Dendritic cell treated with granulocyte-macrophage colony-stimulating factor and Interleukin-4, amounts not matched to agents 40 ng/mL and 50 ng/mL, for 4 days (primary cell): ENCODE measurements at regions not wholly inside any gene's neighbourhood (a gene's known extent, or its start where the extent isn't known, plus 50 kb on each side); places are given as distances from the start of the nearest gene placed in this dataset.

Experiments used
- H3K27ac Mint-ChIP-seq: one replicate; pipeline ENCODE4 v1.8.0; 2022; ENCODE audit warnings: mild to moderate bottlenecking, mixed read lengths
- H3K27me3 Mint-ChIP-seq: one replicate; pipeline ENCODE4 v1.8.0; 2022; ENCODE audit warnings: mild to moderate bottlenecking, mixed read lengths
- H3K36me3 Mint-ChIP-seq: one replicate; pipeline ENCODE4 v1.8.0; 2022; ENCODE audit warnings: low read depth, mixed read lengths
- H3K4me1 Mint-ChIP-seq: one replicate; pipeline ENCODE4 v1.8.0; 2022; ENCODE audit warnings: low read depth, mixed read lengths
- H3K4me3 Mint-ChIP-seq: one replicate; pipeline ENCODE4 v1.8.0; 2022; ENCODE audit warnings: mild to moderate bottlenecking, moderate library complexity, mixed read lengths
- H3K9me3 Mint-ChIP-seq: one replicate; pipeline ENCODE4 v1.8.0; 2022; ENCODE audit warnings: mixed read lengths
- intact Hi-C: fragments of 100-400 bp; cut with micrococcal nuclease; formaldehyde crosslinking; loops from one replicate; pipeline ENCODE4 v1.15.0; 2022

DNA sequence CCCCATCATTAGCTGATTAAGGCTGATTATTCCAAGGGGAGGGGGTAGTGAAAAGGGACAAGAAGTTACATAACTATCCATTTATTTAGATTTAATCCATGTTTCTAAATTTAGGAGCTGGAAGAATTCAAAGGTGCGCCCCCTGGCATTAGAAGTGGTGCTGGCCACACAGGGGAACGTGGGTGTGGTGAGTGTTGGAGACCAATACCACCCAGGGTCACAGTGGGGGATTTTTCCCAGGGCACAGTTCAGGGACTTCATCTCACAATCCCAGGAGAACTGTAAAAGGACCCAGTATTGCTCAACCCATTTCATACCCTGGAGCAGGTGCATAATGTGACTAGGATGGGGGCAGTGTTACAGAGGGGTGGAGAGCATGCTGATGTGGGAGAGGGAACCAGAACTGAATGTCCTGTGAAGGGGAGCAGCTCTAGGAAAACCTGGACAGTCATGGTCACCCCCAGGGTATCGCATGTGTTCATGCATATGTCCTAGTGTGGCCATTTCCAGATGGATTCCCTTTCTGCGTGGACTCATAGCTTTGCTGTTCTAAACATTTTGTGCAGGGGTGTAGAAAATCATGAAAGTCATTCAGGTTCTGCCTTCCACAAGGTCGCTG, 110.3 kb downstream of the LSM3 start:
- Mint-ChIP-seq H3K4me3 (no peak overlapping the region), H3K27me3 (peaks cover 12% of the 10 kb centered on the region), H3K27ac (no peak overlapping the region), H3K9me3 (no peaks in the 10 kb centered on the region), H3K4me1 (peaks cover 15% of the 10 kb centered on the region), H3K36me3 (no peaks in the 10 kb centered on the region)
- intact Hi-C loops, result no loop called here

DNA sequence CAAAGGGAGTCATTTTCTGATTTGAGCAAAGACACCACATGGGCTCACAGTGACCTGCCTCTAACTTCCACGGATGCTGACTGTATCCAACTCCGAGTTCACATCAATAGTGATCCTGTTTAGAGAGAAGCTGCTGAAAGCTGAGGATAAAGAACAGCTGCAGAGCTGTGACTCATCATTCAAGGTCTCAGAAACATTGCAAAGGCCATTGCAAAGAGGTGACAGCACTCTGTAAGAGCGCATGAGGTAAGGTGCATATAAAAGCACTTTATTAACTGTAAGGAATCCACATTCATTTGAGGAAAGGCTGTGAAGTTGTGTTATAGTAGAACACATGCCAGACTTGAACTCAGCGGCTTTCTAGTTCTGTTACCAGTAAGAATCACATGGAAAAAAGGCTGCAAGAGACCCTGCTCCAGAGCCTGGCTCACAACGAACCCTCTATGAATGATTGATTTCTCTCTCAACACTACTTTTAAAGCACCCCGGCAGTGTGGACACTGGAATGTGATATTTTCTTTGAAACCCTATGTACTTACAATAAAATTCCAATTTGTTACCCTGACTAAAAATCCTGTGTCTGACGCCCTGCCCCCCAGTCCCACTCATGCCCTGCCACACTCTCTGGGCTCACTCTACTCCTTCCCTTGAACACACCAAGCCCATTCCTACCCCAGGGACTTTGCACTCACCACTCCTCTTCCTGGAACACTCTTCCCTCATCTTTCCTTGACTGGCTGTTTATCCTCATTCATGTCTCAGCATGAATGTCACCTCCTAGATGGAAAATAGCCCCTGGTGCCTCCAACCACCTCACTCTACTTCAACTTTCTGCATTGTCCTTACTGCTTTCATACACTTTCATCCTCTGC, 111.2 kb downstream of the LSM3 start:
- H3K4me3 Mint-ChIP-seq, result no peak overlapping the region
- no peaks in the 10 kb centered on the region for H3K9me3 Mint-ChIP-seq
- H3K27me3 Mint-ChIP-seq, result peaks cover 16% of the 10 kb centered on the region
- no peaks in the 10 kb centered on the region for H3K36me3 Mint-ChIP-seq
- H3K27ac Mint-ChIP-seq, result no peak overlapping the region
- intact Hi-C loops, result no loop called here
- peaks cover 14% of the 10 kb centered on the region for H3K4me1 Mint-ChIP-seq

DNA sequence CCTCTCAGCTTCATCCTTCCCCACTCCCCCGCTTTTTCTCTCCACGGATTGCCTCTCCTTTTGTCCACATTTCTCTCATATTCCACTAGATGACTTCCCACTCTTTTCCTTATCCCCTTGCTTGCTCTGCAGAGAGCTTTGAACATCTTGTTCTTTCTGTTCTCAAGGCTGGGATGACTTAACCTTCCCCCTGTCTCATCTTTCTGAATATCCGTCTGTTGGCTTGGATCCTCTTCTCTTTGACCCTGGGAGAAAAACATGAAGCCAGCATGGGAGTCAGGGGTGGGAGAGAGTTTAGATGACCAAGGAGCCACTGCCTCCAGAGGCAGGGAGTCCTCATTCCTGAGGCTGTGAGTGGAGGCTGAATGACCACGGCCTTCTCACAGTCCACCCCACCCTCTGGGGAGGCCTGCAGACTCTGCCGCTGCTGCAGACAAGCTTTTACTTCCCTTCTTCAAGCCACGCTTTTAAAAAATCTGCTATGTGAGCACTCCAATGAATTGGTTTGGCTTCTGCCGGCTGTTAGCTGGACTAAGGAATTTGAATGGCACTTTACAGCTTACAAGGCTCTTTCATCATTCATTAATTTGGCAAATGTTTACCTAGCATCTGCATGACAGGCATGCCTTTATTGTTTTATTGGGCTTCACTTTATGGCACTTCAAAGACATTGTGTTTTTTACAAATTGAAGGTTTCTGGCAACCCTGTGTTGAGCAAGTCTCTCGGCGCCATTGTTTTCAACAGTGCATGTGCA, 111.6 kb upstream of the SLC6A6 start:
- no peak overlapping the region for H3K27ac Mint-ChIP-seq

DNA sequence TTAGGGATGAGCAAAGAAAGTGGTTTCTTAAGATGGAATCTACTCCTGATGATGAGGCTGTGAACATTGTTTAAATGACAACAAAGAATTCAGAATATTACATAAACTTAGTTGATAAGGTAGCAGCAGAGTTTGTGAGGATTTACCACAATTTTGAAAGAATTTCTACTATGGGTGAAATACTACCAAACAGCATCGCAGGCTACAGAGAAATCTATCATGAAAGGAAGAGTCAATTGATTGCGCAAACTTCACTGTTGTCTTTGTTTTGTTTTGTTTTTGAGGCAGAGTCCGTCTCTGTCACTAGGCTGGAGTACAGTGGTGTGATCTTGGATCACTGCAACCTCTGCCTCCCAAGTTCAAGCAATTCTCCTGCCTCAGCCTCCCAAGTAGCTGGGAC, 107.4 kb upstream of the SLC6A6 start:
- H3K9me3 Mint-ChIP-seq, result no peaks in the 10 kb centered on the region
- H3K27me3 Mint-ChIP-seq, result peaks cover 25% of the 10 kb centered on the region
- no peak overlapping the region for H3K27ac Mint-ChIP-seq
- intact Hi-C loops, result no loop called here
- no peaks in the 10 kb centered on the region for H3K4me1 Mint-ChIP-seq
- no peak overlapping the region for H3K4me3 Mint-ChIP-seq
- H3K36me3 Mint-ChIP-seq, result no peaks in the 10 kb centered on the region

More for the DNA sequence above, 111.6 kb upstream of the SLC6A6 start:
- H3K4me3 Mint-ChIP-seq, result no peak overlapping the region
- no peaks in the 10 kb centered on the region for H3K36me3 Mint-ChIP-seq
- H3K27me3 Mint-ChIP-seq, result peaks cover 14% of the 10 kb centered on the region
- intact Hi-C loops, result no loop called here
- peaks cover 5% of the 10 kb centered on the region for H3K4me1 Mint-ChIP-seq
- no peaks in the 10 kb centered on the region for H3K9me3 Mint-ChIP-seq

DNA sequence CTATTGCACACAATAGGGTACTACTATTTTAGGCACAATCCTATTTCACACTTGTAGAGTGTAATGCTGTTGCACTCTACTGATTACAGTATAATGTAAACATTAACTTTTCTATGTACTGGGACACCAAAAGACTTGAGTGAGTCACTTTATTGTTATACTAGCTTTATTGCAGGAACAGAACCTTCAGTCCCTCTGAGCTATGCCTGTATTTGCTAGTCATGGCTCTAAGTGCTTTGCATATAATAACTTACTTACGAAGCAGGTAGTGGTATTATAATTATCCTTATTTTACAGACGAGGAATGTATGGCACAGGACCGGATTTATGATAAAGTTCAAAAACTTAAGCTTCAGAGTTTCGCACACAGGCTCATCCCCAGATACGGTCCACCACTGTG, 106.6 kb upstream of the SLC6A6 start:
- H3K4me1 Mint-ChIP-seq, result no peaks in the 10 kb centered on the region
- H3K27me3 Mint-ChIP-seq, result peaks cover 18% of the 10 kb centered on the region
- intact Hi-C loops, result no loop called here
- H3K27ac Mint-ChIP-seq, result no peak overlapping the region
- H3K4me3 Mint-ChIP-seq, result no peak overlapping the region
- H3K9me3 Mint-ChIP-seq, result no peaks in the 10 kb centered on the region
- H3K36me3 Mint-ChIP-seq, result no peaks in the 10 kb centered on the region

DNA sequence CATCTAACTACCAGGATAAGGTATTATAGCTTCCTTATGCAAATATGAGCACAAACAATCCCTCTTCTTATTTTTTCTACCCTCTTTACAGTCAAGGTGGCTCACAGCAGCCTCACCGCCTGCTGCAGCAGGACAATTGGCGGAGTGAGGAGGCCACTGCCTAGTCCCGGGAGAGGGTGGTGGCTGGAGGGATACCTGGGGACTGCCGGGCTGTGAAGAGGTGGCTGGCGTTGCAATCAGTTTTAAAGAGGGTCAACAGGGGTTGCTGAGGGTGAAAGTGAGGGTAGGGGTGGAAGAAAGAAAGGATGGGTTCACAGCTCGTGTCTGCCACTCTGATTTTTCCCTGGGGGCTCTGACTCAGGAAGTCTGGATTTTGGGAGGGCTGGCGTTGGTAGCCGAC, 105.1 kb upstream of the SLC6A6 start:
- Mint-ChIP-seq H3K9me3 (no peaks in the 10 kb centered on the region), H3K4me1 (no peaks in the 10 kb centered on the region), H3K27ac (no peak overlapping the region), H3K27me3 (peaks cover 18% of the 10 kb centered on the region), H3K36me3 (no peaks in the 10 kb centered on the region), H3K4me3 (no peak overlapping the region)
- intact Hi-C loops, result no loop called here

DNA sequence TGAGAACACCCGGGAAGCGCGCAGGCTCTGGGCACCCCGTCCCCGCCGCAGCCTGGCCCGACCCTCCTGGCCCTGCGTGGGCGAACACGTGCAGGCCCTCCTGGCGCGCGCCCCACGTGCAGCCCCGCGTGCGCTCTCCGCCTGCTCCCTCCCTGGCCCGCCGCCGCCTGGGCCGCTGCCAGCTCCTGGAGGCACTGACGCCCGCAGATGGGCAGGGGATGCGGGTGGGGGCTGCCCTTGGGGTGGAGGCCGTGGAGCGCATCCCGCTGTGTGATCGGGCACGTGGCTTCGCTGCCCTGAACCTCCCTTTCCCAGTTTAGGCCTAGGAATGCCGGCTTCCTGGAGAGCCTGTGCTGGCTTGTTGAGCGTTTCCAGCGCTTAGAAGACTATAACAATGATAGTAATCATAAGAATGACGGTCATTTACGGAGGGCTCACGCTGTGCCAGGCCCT, 104.6 kb upstream of the SLC6A6 start:
- H3K4me3 Mint-ChIP-seq, result no peak overlapping the region
- H3K27me3 Mint-ChIP-seq, result peaks cover 20% of the 10 kb centered on the region
- H3K27ac Mint-ChIP-seq, result no peak overlapping the region
- intact Hi-C loops, result no loop called here
- H3K9me3 Mint-ChIP-seq, result no peaks in the 10 kb centered on the region
- no peaks in the 10 kb centered on the region for H3K36me3 Mint-ChIP-seq
- H3K4me1 Mint-ChIP-seq, result no peaks in the 10 kb centered on the region

DNA sequence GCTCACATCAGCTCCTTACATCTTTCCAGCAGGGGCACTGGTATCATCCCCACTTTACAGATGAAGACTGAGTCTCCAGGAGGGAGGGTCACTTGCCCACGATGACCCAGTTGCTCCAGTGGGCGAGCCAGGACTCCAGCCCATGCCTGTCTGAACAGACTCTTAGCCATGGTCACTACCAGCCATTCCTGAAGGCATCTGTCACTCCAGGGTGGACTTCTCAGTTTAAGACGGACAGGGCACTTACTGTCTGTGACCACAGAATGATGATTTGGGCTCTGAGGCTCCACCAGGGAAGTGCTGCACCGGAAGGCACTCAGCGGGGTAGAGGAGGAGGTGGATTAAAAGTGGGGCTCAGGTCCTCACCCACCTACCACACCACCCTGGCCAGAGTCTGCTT, 104.0 kb upstream of the SLC6A6 start:
- no peak overlapping the region for H3K4me3 Mint-ChIP-seq
- no peaks in the 10 kb centered on the region for H3K9me3 Mint-ChIP-seq
- peaks cover 26% of the 10 kb centered on the region for H3K27me3 Mint-ChIP-seq
- H3K4me1 Mint-ChIP-seq, result peaks cover 6% of the 10 kb centered on the region
- intact Hi-C loops, result no loop called here
- no peak overlapping the region for H3K27ac Mint-ChIP-seq
- no peaks in the 10 kb centered on the region for H3K36me3 Mint-ChIP-seq

DNA sequence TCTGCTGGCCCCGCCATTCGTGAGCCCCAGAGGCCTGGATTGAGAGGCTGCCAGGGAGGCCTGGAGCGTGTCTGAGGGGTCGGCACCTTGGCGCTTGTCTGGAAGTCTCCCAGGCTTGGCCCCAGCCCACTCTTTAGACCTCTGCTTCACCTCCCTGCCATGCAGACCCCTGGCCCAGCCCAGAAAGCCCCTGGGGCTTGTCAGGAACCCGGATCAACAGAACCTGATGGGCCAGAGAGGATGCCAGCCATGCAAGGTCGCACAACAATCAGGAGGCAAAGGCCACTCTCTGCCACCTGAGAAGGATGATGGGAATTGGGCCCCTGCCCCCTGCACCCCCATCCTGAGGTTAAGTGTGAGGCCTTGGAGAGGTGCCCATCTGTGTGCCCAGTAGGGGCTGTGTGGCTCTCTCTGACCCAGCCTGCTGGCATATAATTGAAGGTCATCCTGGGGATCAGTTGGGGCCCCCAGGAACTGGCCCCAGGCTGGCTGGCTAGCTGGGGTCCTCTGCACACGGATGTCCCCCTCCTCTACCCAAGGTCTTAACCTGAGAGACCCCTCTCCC, 103.3 kb upstream of the SLC6A6 start:
- Mint-ChIP-seq H3K4me3 (no peak overlapping the region), H3K9me3 (no peaks in the 10 kb centered on the region), H3K27ac (no peak overlapping the region), H3K27me3 (peaks cover 28% of the 10 kb centered on the region), H3K36me3 (no peaks in the 10 kb centered on the region), H3K4me1 (peaks cover 9% of the 10 kb centered on the region)
- intact Hi-C loops, result no loop called here

DNA sequence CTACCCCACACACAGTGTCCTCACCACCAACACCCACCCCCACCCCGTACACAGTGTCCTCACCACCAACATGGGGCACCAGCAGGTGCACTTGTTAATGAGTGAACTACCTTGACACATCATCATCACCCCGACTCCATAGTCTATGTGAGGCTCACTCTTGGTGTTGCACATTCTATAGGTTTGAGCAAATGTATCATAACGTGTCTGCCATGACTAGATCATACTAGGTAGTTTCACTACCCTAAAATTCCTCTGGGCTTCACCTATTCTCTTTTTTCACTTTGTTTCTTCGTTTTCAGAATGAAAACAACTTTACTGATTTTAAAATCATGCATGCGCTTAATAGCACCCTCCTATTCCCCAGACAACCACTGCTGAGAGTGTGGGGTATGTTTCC, 102.6 kb upstream of the SLC6A6 start:
- Mint-ChIP-seq H3K27me3 (peaks cover 24% of the 10 kb centered on the region), H3K4me3 (no peak overlapping the region), H3K4me1 (peaks cover 9% of the 10 kb centered on the region), H3K36me3 (no peaks in the 10 kb centered on the region), H3K9me3 (no peaks in the 10 kb centered on the region), H3K27ac (no peak overlapping the region)
- intact Hi-C loops, result no loop called here

DNA sequence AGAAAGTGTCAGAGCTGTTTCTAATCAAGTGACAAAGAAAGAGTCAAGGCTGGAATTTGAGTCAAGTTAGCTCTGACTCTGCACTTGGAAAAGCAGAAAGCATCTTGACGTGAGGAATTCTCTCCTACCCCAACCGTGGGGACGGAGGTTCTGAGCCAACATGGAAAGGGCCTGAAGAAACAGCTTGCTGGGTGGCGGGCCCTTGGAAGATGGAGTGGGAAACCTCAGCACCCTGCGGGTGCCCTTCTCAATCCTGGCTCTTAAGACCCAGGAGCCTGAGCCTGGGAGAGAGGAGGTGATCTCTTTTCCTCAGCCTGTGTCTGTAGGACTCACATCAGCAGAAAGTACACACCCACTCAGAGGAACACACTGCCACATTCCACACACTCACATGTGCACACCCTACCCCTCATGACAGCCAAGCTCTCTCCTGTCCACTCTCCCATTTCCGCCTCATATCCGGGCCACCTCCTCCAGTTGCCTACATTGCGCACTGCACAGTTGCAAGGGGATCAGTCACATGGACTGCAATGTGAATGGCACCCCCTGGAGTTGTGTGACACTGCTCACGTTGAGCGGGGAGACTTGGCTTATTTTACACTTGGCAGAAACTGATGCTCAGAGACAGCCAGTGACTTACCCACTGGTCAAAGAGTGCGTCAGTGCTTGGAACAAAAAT, 101.5 kb upstream of the SLC6A6 start:
- peaks cover 15% of the 10 kb centered on the region for H3K4me1 Mint-ChIP-seq
- H3K4me3 Mint-ChIP-seq, result no peak overlapping the region
- no peaks in the 10 kb centered on the region for H3K36me3 Mint-ChIP-seq
- no peaks in the 10 kb centered on the region for H3K9me3 Mint-ChIP-seq
- intact Hi-C loops, result no loop called here
- H3K27me3 Mint-ChIP-seq, result peaks cover 26% of the 10 kb centered on the region
- no peak overlapping the region for H3K27ac Mint-ChIP-seq

DNA sequence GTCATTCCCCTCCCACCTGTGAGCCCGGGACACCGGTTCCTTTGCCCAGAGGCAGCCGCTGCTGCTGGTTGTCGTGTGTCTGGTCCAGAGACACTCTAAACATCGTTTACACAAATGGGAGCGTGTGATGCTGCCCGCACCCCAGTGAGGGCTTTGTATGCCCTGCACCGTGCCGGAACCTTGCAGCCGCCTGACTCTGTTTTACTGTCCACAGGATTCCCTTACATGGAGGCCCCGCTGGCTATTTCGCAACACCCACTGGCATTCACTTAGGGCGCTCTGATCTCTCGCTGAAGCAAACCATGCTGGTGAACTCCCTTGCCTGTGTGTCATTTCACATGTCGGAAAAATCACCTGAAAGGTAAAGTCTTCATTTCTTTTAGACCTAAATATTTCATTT, 100.8 kb upstream of the SLC6A6 start:
- H3K36me3 Mint-ChIP-seq, result no peaks in the 10 kb centered on the region
- no peak overlapping the region for H3K4me3 Mint-ChIP-seq
- H3K9me3 Mint-ChIP-seq, result no peaks in the 10 kb centered on the region
- H3K27me3 Mint-ChIP-seq, result peaks cover 27% of the 10 kb centered on the region
- H3K27ac Mint-ChIP-seq, result no peak overlapping the region
- intact Hi-C loops, result no loop called here
- H3K4me1 Mint-ChIP-seq, result peaks cover 15% of the 10 kb centered on the region

DNA sequence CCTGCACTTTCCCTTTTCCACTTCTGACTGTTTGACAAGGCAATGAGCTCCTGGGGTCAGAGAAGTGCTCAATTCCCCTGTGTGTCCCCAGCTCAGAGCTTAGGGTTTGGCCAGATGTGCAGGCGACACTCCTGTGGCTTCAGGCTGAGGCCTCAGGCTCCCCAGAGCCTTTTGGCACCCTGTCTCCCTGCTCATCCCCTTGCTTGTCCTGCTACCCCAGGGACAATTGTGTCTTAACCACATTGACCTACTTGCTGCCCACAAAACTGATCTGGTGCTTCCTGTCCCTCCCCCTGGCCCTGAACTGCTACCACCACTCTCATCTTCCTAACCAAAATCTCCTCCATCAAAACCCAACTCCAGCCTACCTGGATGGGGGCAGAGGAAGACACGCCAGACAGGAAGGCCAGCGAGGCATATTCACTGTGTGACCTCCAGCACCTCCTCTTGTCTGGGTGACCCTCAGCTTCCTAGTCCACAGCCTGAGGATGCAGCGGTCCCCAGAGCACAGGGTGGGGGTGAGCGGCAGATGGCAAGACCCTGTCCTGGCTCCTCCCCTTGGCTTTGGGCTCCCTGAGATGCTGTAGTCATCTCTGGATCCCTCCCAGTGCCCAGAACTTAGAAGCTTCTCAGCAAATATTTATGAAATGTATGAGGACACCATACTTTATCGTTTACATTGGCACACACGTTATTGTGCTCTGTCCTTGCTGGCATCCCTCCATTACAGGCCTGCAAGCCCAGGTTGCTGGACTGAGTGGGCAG, 98.9 kb upstream of the SLC6A6 start:
- peaks cover 24% of the 10 kb centered on the region for H3K27me3 Mint-ChIP-seq
- intact Hi-C loops, result no loop called here
- H3K27ac Mint-ChIP-seq, result no peak overlapping the region
- no peak overlapping the region for H3K4me3 Mint-ChIP-seq
- peaks cover 15% of the 10 kb centered on the region for H3K4me1 Mint-ChIP-seq
- no peaks in the 10 kb centered on the region for H3K9me3 Mint-ChIP-seq
- H3K36me3 Mint-ChIP-seq, result no peaks in the 10 kb centered on the region
